Endothelial cell (in vitro differentiated cells): ENCODE measurements at regions not wholly inside any gene's neighbourhood (a gene's known extent, or its start where the extent isn't known, plus 50 kb on each side); places are given as distances from the start of the nearest gene placed in this dataset.

Source experiments
- DNase-seq: peaks from one replicate; pipeline ENCODE4 v3.0.0; 2021; ENCODE audit warnings: low spot score
- H3K27ac Mint-ChIP-seq: one replicate; pipeline ENCODE4 v1.8.0; 2021; ENCODE audit warnings: mixed read lengths, inconsistent platforms; ENCODE audit not compliant: unreplicated experiment
- H3K27me3 Mint-ChIP-seq: one replicate; pipeline ENCODE4 v1.8.0; 2021; ENCODE audit warnings: mild to moderate bottlenecking, moderate library complexity, mixed read lengths, inconsistent platforms; ENCODE audit not compliant: unreplicated experiment
- H3K36me3 Mint-ChIP-seq: one replicate; pipeline ENCODE4 v1.8.0; 2021; ENCODE audit warnings: mild to moderate bottlenecking, low read depth, mixed read lengths, inconsistent platforms; ENCODE audit not compliant: unreplicated experiment
- H3K4me1 Mint-ChIP-seq: one replicate; pipeline ENCODE4 v1.8.0; 2021; ENCODE audit warnings: mild to moderate bottlenecking, mixed read lengths, inconsistent platforms; ENCODE audit not compliant: unreplicated experiment
- H3K4me3 Mint-ChIP-seq: one replicate; pipeline ENCODE4 v1.8.0; 2021; ENCODE audit warnings: mild to moderate bottlenecking, mixed read lengths, inconsistent platforms; ENCODE audit not compliant: unreplicated experiment
- H3K9me3 Mint-ChIP-seq: one replicate; pipeline ENCODE4 v1.8.0; 2021; ENCODE audit warnings: mixed read lengths, inconsistent platforms; ENCODE audit not compliant: unreplicated experiment
- TF ChIP-seq, protein P1 (sequence below): fragments of 200-600 bp; sonication (generic); IDR thresholded peaks from one replicate; pipeline ENCODE4 v1.5.0; 2021; ENCODE audit warnings: antibody characterized with exemption; ENCODE audit not compliant: unreplicated experiment

DNA sequence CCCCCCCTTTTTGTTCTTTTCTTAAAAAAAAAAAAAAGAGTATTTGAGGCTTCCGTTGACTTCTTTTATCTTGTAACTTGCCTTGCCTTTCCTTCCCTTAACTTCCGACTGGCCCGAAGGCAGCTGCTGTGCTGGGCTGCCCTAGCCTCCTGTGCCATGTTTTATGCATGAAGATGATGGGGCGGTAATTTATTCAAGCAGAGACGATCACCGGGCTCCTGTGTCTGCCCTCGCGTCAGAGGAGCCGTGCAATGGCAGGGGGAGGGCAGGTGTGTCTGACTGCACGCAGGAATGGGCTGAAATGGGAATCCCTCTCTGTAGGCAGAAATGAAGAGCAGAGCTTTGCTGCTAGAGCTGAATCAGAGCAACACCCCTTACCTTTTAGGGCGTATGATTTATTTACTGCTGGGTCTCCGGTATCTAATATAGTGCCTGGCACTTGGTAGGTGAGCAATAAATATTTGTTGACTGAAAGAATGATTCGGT, 106.3 kb upstream of the RIPOR2 start:
- no peaks in the 10 kb centered on the region for H3K36me3 Mint-ChIP-seq
- H3K4me1 Mint-ChIP-seq: peaks cover 17% of the 10 kb centered on the region
- no peak overlapping the region for H3K4me3 Mint-ChIP-seq
- H3K27me3 Mint-ChIP-seq: no peaks in the 10 kb centered on the region
- TF ChIP-seq, protein P1, sequence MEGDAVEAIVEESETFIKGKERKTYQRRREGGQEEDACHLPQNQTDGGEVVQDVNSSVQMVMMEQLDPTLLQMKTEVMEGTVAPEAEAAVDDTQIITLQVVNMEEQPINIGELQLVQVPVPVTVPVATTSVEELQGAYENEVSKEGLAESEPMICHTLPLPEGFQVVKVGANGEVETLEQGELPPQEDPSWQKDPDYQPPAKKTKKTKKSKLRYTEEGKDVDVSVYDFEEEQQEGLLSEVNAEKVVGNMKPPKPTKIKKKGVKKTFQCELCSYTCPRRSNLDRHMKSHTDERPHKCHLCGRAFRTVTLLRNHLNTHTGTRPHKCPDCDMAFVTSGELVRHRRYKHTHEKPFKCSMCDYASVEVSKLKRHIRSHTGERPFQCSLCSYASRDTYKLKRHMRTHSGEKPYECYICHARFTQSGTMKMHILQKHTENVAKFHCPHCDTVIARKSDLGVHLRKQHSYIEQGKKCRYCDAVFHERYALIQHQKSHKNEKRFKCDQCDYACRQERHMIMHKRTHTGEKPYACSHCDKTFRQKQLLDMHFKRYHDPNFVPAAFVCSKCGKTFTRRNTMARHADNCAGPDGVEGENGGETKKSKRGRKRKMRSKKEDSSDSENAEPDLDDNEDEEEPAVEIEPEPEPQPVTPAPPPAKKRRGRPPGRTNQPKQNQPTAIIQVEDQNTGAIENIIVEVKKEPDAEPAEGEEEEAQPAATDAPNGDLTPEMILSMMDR: no peak
- no peaks in the 10 kb centered on the region for H3K9me3 Mint-ChIP-seq
- H3K27ac Mint-ChIP-seq: no peak overlapping the region
- DNase-seq: no peak

DNA sequence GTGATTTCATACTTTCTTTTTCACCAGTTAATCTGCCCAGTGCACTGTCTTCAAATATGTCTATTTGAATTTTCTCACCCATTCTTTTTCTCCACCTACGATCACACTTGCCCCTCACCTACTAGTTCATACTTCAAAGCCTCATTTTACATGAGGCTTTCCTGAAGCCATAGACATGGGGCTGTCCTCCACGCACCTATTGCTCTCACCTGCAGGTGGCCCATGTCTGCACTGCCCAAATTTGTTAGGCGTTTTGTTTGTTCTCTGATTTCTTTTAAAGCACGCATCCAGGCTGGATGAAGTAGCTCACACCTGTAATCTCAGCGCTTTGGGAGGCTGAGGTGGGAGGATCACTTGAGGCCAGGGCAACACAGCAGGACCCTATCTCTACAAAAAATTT, 106.8 kb upstream of the RIPOR2 start:
- no peaks in the 10 kb centered on the region for H3K9me3 Mint-ChIP-seq
- no peaks in the 10 kb centered on the region for H3K27me3 Mint-ChIP-seq
- peak overlapping the region; percentile 27 for H3K27ac Mint-ChIP-seq
- peaks cover 17% of the 10 kb centered on the region for H3K4me1 Mint-ChIP-seq
- no peak overlapping the region for H3K4me3 Mint-ChIP-seq
- no peak for DNase-seq
- TF ChIP-seq, protein P1: no peak
- H3K36me3 Mint-ChIP-seq: no peaks in the 10 kb centered on the region

DNA sequence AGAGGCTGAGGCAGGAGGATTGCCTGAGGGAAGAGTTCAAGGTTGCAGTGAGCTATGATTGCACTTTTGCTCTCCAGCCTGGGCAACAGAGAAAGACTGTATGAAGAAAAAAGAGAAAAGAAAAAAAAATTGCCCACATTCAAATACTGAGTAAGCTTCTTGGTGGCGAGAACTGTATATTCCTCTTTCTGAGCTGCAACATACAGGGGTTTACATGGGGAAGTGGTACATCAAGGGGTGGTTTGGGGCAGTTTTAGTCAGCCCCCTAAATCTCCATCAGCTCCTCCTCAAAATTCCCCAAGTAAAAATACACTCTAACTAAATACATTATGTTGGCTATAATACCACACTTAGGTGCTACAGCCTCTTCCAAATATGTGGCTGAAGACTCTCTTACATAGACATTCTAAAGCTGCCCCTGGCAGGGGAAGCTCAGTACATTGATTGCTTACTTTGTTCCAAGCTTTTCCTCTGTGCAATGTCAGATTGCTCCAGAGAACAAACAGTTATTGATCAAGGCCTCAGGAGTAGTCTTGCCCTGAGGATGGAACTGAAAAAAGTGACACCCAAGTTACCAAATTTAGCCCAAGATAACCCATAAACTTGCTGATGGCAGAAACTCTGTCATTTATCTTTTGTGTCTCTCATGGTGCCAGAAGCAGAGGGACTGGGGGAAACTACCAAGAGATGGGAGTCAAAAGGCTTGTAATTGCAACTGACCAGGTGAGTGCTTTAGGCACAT, 107.4 kb upstream of the RIPOR2 start:
- no peaks in the 10 kb centered on the region for H3K9me3 Mint-ChIP-seq
- TF ChIP-seq, protein P1: no peak
- H3K4me3 Mint-ChIP-seq: no peak overlapping the region
- H3K36me3 Mint-ChIP-seq: no peaks in the 10 kb centered on the region
- no peak overlapping the region for H3K27ac Mint-ChIP-seq
- no peaks in the 10 kb centered on the region for H3K27me3 Mint-ChIP-seq
- H3K4me1 Mint-ChIP-seq: peaks cover 17% of the 10 kb centered on the region
- no peak for DNase-seq

DNA sequence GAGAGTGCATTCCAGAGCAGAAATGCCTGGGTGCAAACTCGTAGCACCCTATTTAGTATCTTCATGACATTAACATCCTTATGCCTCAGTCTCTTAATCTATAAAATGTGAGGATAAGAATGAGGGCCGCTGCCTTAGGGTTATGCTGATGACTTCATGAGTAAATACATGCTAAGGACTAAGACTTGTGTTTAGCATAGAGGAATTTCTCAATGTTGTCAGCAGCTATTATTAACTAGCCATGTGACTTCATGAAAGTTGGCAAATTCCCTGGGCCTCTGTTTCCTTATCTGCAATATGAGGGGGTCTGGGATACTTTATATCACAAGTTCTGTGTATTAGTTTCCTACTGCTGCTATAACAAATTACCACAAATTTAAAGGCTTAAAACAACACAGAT, 108.1 kb upstream of the RIPOR2 start:
- Mint-ChIP-seq H3K9me3 (no peaks in the 10 kb centered on the region), H3K4me1 (peaks cover 17% of the 10 kb centered on the region), H3K36me3 (no peaks in the 10 kb centered on the region), H3K27ac (no peak overlapping the region), H3K4me3 (no peak overlapping the region), H3K27me3 (no peaks in the 10 kb centered on the region)
- TF ChIP-seq, protein P1: no peak
- no peak for DNase-seq

DNA sequence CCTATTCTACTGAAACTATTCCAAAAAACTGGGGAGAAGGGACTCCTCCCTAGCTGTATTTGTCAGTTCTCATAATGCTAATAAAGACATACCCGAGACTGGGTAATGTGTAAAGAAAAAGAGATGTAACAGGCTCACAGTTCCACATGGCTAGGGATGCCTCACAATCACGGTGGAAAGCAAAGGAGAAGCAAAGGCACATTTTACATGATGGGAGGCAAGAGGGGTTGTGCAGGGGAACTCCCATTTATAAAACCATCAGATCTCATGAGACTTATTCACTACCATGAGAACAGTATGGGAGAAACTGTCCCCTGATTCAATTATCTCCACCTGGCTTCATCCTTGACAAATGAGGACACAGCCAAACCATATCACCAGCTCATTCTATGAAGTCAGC, 111.2 kb upstream of the RIPOR2 start:
- Mint-ChIP-seq H3K9me3 (no peaks in the 10 kb centered on the region), H3K4me3 (no peak overlapping the region), H3K27ac (no peak overlapping the region), H3K4me1 (peaks cover 7% of the 10 kb centered on the region), H3K27me3 (no peaks in the 10 kb centered on the region), H3K36me3 (no peaks in the 10 kb centered on the region)
- TF ChIP-seq, protein P1: no peak
- DNase-seq: no peak
